H9 (cell line): ENCODE measurements at regions not wholly inside any gene's neighbourhood (a gene's known extent, or its start where the extent isn't known, plus 50 kb on each side); places are given as distances from the start of the nearest gene placed in this dataset.

Experiments used
- DNase-seq: peaks from one replicate; pipeline ENCODE4 v3.0.0-alpha.2; 2017
- H2AFZ ChIP-seq: one replicate; pipeline ENCODE4 v1.6.1; 2013; ENCODE audit warnings: mild to moderate bottlenecking, low read length, control low read depth, moderate library complexity
- H2AK5ac ChIP-seq: 2 replicates; pipeline ENCODE4 v1.6.1; 2013; ENCODE audit warnings: low read length, control low read depth, mixed read lengths; ENCODE audit not compliant: insufficient read length
- H2BK120ac ChIP-seq: one replicate; pipeline ENCODE4 v1.6.1; 2013; ENCODE audit warnings: low read depth, mild to moderate bottlenecking, low read length, control low read depth, inconsistent platforms; ENCODE audit not compliant: poor library complexity, severe bottlenecking
- H2BK12ac ChIP-seq: 2 replicates; pipeline ENCODE4 v1.6.1; 2013; ENCODE audit warnings: low read length, control low read depth, mixed read lengths, low read depth; ENCODE audit not compliant: insufficient read length
- H2BK15ac ChIP-seq: 2 replicates; pipeline ENCODE4 v1.6.1; 2013; ENCODE audit warnings: low read depth, low read length, control low read depth
- H2BK20ac ChIP-seq: one replicate; pipeline ENCODE4 v1.6.1; 2013; ENCODE audit warnings: low read depth, mild to moderate bottlenecking, low read length, control low read depth, inconsistent platforms; ENCODE audit not compliant: poor library complexity, severe bottlenecking
- H2BK5ac ChIP-seq: 2 replicates; pipeline ENCODE4 v1.6.1; 2013; ENCODE audit warnings: low read length, control low read depth, mixed read lengths; ENCODE audit not compliant: insufficient read length
- H3K14ac ChIP-seq: 2 replicates; pipeline ENCODE4 v1.6.1; 2013; ENCODE audit warnings: low read length, control low read depth; ENCODE audit not compliant: insufficient read depth
- H3K18ac ChIP-seq: 2 replicates; pipeline ENCODE4 v1.6.1; 2013; ENCODE audit warnings: low read depth, mild to moderate bottlenecking, mixed read lengths, low read length, control low read depth; ENCODE audit not compliant: insufficient read length
- H3K23ac ChIP-seq: 2 replicates; pipeline ENCODE4 v1.6.1; 2013; ENCODE audit warnings: low read length, control low read depth, mixed read lengths, low read depth; ENCODE audit not compliant: insufficient read length
- H3K23me2 ChIP-seq: 2 replicates; pipeline ENCODE4 v1.6.1; 2013; ENCODE audit warnings: low read depth, mild to moderate bottlenecking, mixed read lengths, low read length, control low read depth; ENCODE audit not compliant: insufficient read length, poor library complexity, severe bottlenecking
- H3K27ac ChIP-seq: 2 replicates; pipeline ENCODE4 v1.5.1; 2013; ENCODE audit warnings: low read length, control low read depth, mixed read lengths, low read depth; ENCODE audit not compliant: insufficient read length
- H3K27me3 ChIP-seq: 2 replicates; pipeline ENCODE4 v1.6.1; 2013; ENCODE audit warnings: low read length, control low read depth, inconsistent platforms; ENCODE audit not compliant: insufficient read depth
- H3K4ac ChIP-seq: 2 replicates; pipeline ENCODE4 v1.6.1; 2013; ENCODE audit warnings: low read depth, mild to moderate bottlenecking, control low read depth, inconsistent platforms, low read length, moderate library complexity
- H3K4me1 ChIP-seq: 2 replicates; pipeline ENCODE4 v1.6.1; 2013; ENCODE audit warnings: low read length, control low read depth, inconsistent platforms; ENCODE audit not compliant: insufficient read depth
- H3K4me2 ChIP-seq: 2 replicates; pipeline ENCODE4 v1.6.1; 2013; ENCODE audit warnings: low read length, control low read depth, mixed read lengths; ENCODE audit not compliant: insufficient read length, insufficient read depth
- H3K56ac ChIP-seq: 2 replicates; pipeline ENCODE4 v1.6.1; 2013; ENCODE audit warnings: low read depth, mild to moderate bottlenecking, mixed read lengths, low read length, control low read depth; ENCODE audit not compliant: insufficient read length
- H3K79me1 ChIP-seq: 2 replicates; pipeline ENCODE4 v1.6.1; 2013; ENCODE audit warnings: low read depth, mild to moderate bottlenecking, moderate library complexity, low read length, control low read depth, inconsistent platforms; ENCODE audit not compliant: insufficient read depth, poor library complexity, severe bottlenecking
- H3K79me2 ChIP-seq: 2 replicates; pipeline ENCODE4 v1.6.1; 2013; ENCODE audit warnings: low read length, control low read depth, inconsistent platforms; ENCODE audit not compliant: insufficient read depth
- H3K9ac ChIP-seq: 2 replicates; pipeline ENCODE4 v1.6.1; 2013; ENCODE audit warnings: low read length, control low read depth, mixed read lengths; ENCODE audit not compliant: insufficient read length; ENCODE audit errors: extremely low read depth
- H3K9me3 ChIP-seq: one replicate; pipeline ENCODE4 v1.6.1; 2013; ENCODE audit warnings: low read depth, low read length, inconsistent platforms; ENCODE audit not compliant: control insufficient read depth
- H3T11ph ChIP-seq: one replicate; pipeline ENCODE4 v1.6.1; 2013; ENCODE audit warnings: mild to moderate bottlenecking, low read length, control low read depth, inconsistent platforms
- H4K20me1 ChIP-seq: one replicate; pipeline ENCODE4 v1.6.1; 2013; ENCODE audit not compliant: control insufficient read depth, insufficient read length, insufficient read depth
- H4K5ac ChIP-seq: 2 replicates; pipeline ENCODE4 v1.6.1; 2013; ENCODE audit warnings: low read depth, mild to moderate bottlenecking, mixed read lengths, low read length, control low read depth; ENCODE audit not compliant: insufficient read length
- H4K8ac ChIP-seq: replicated peaks from 2 replicates; pipeline ENCODE4 v1.6.1; 2013; ENCODE audit warnings: low read length, control low read depth, mixed read lengths, low read depth; ENCODE audit not compliant: insufficient read length
- H4K91ac ChIP-seq: 2 replicates; pipeline ENCODE4 v1.6.1; 2013; ENCODE audit warnings: low read depth, mild to moderate bottlenecking, moderate library complexity, mixed read lengths, low read length, control low read depth; ENCODE audit not compliant: insufficient read length
- H3K27ac Mint-ChIP-seq, 3 experiments: 2 replicates in 2 of 3; 3 replicates in 1 of 3; pipeline ENCODE4 v1.8.0; 2020 to 2021; ENCODE audit warnings: mixed read lengths in 3 of 3, mild to moderate bottlenecking in 1 of 3, moderate library complexity in 1 of 3
- H3K27me3 Mint-ChIP-seq: 2 replicates; pipeline ENCODE4 v1.8.0; 2021; ENCODE audit warnings: low read depth, mild to moderate bottlenecking, moderate library complexity, mixed read lengths
- H3K36me3 Mint-ChIP-seq, 3 experiments: 2 replicates in 2 of 3; 3 replicates in 1 of 3; pipeline ENCODE4 v1.8.0; 2020 to 2021; ENCODE audit warnings: low read depth in 3 of 3, mixed read lengths in 3 of 3; ENCODE audit not compliant: insufficient read depth in 1 of 3
- H3K4me1 Mint-ChIP-seq, 2 experiments: 2 replicates each; pipeline ENCODE4 v1.8.0; 2020; ENCODE audit warnings: mixed read lengths in 2 of 2
- H3K4me3 Mint-ChIP-seq, 2 experiments: 2 replicates in 1 of 2; 3 replicates in 1 of 2; pipeline ENCODE4 v1.8.0; 2020 to 2021; ENCODE audit warnings: mild to moderate bottlenecking in 2 of 2, mixed read lengths in 2 of 2, moderate library complexity in 1 of 2
- H3K9me3 Mint-ChIP-seq, 2 experiments: 2 replicates in 1 of 2; 3 replicates in 1 of 2; pipeline ENCODE4 v1.8.0; 2020; ENCODE audit warnings: mild to moderate bottlenecking in 2 of 2, mixed read lengths in 2 of 2, moderate library complexity in 1 of 2
- CTCF ChIP-seq: fragments of 200-600 bp; sonication (generic); conservative IDR thresholded peaks from 3 replicates; pipeline ENCODE4 v1.8.0; 2021; ENCODE audit warnings: antibody characterized with exemption, mild to moderate bottlenecking
- whole genome bisulfite sequencing: extraction: QIAGEN DNeasy Blood & Tissue Kit; methylation state at CpG from one replicate; pipeline ENCODE4 v1.1.7; 2013; ENCODE audit warnings: missing lambda C conversion rate, low lambda C conversion rate, mixed read lengths; ENCODE audit not compliant: insufficient read length; ENCODE audit errors: extremely low coverage; 5-methylcytosine and 5-hydroxymethylcytosine counted together

GRCh38 chr18:70720607-70721006 lies 431.8 kb downstream of the SOCS6 start:
- TF ChIP-seq CTCF: no peak
- H3K27ac ChIP-seq: no peak overlapping the region
- Mint-ChIP-seq H3K9me3 (peaks cover 0 to 4% of the 10 kb centered on the region in 2 experiments; a peak in 3 of 5 replicates), H3K36me3 (no peaks in the 10 kb centered on the region), H3K27me3 (no peaks in the 10 kb centered on the region), H3K4me3 (no peak overlapping the region), H3K27ac (no peak overlapping the region), H3K4me1 (no peaks in the 10 kb centered on the region)
- H3K27me3 ChIP-seq: no peaks in the 10 kb centered on the region
- no peak overlapping the region for H4K5ac ChIP-seq
- no peak overlapping the region for H3T11ph ChIP-seq
- no peak overlapping the region for H2BK120ac ChIP-seq
- H3K9ac ChIP-seq: no peak overlapping the region
- H2BK20ac ChIP-seq: no peak overlapping the region
- H3K9me3 ChIP-seq: no peaks in the 10 kb centered on the region
- no peak for DNase-seq
- H2BK12ac ChIP-seq: no peak overlapping the region
- no peak overlapping the region for H3K4ac ChIP-seq
- no peak overlapping the region for H4K91ac ChIP-seq
- H3K4me2 ChIP-seq: no peak overlapping the region
- no peaks in the 10 kb centered on the region for H3K4me1 ChIP-seq
- no peaks in the 10 kb centered on the region for H3K79me2 ChIP-seq
- no peak overlapping the region for H3K23ac ChIP-seq
- H4K8ac ChIP-seq: no peak overlapping the region
- no peaks in the 10 kb centered on the region for H4K20me1 ChIP-seq
- no peak overlapping the region for H2BK15ac ChIP-seq
- no peak overlapping the region for H2AFZ ChIP-seq
- no peaks in the 10 kb centered on the region for H3K79me1 ChIP-seq
- no peak overlapping the region for H3K56ac ChIP-seq
- no peak overlapping the region for H2BK5ac ChIP-seq
- H3K14ac ChIP-seq: no peak overlapping the region
- H3K23me2 ChIP-seq: no peaks in the 10 kb centered on the region
- no CpG with 5 or more reads among the region's 5 CpGs for WGBS
- no peak overlapping the region for H3K18ac ChIP-seq
- H2AK5ac ChIP-seq: no peak overlapping the region
